Liver (tissue), 8 donors: ENCODE measurements at regions not wholly inside any gene's neighbourhood (a gene's known extent, or its start where the extent isn't known, plus 50 kb on each side); places are given as distances from the start of the nearest gene placed in this dataset.

Experiments
- DNase-seq: peaks from one replicate; pipeline ENCODE4 v3.0.0-alpha.2; 2017; ENCODE audit warnings: low spot score
- H3K27ac ChIP-seq, 2 donors: one replicate each; pipeline ENCODE4 v1.7.0; 2013; ENCODE audit warnings: inconsistent platforms in 2 of 2, low read length in 2 of 2, control low read depth in 1 of 2, low read depth in 1 of 2, mild to moderate bottlenecking in 1 of 2
- H3K27me3 ChIP-seq, 4 donors: one replicate each; pipeline versions ENCODE4 v1.6.1 to v1.7.0; 2013; ENCODE audit warnings: low read length in 3 of 4, inconsistent platforms in 1 of 4, mild to moderate bottlenecking in 1 of 4, moderate library complexity in 1 of 4; ENCODE audit not compliant: control insufficient read depth in 4 of 4, insufficient read depth in 4 of 4
- H3K36me3 ChIP-seq, 4 donors: one replicate each; pipeline versions ENCODE4 v1.6.1 to v1.7.0; 2013; ENCODE audit warnings: low read length in 3 of 4, mild to moderate bottlenecking in 3 of 4, low read depth in 1 of 4, moderate library complexity in 1 of 4; ENCODE audit not compliant: control insufficient read depth in 4 of 4, insufficient read depth in 3 of 4
- H3K4me1 ChIP-seq, 4 donors: one replicate each; pipeline versions ENCODE4 v1.6.1 to v1.7.0; 2013; ENCODE audit warnings: low read length in 3 of 4, mild to moderate bottlenecking in 3 of 4, moderate library complexity in 1 of 4; ENCODE audit not compliant: control insufficient read depth in 4 of 4, insufficient read depth in 4 of 4
- H3K4me3 ChIP-seq, 3 donors: one replicate each; pipeline versions ENCODE4 v1.6.1 to v1.7.0; 2013; ENCODE audit warnings: low read length in 3 of 3, control low read depth in 1 of 3, low read depth in 1 of 3, mild to moderate bottlenecking in 1 of 3
- H3K9ac ChIP-seq, 2 donors: one replicate each; pipeline ENCODE4 v1.7.0; 2013; ENCODE audit warnings: low read length in 2 of 2, mild to moderate bottlenecking in 2 of 2, moderate library complexity in 2 of 2, control low read depth in 1 of 2, low read depth in 1 of 2
- H3K9me3 ChIP-seq, 4 donors: one replicate each; pipeline versions ENCODE4 v1.6.1 to v1.7.0; 2013; ENCODE audit warnings: low read length in 3 of 4; ENCODE audit not compliant: control insufficient read depth in 4 of 4
- CTCF ChIP-seq: fragments of 150-350 bp; IDR thresholded peaks from 2 replicates; pipeline ENCODE4 v1.5.1; 2017; ENCODE audit warnings: improper control_type of control experiment, low read depth, low read length; ENCODE audit not compliant: missing input control
- FOXA1 ChIP-seq: IDR thresholded peaks from 2 replicates; pipeline ENCODE4 v1.6.1; 2016; ENCODE audit warnings: antibody characterized with exemption
- GABPA ChIP-seq, 2 donors: IDR thresholded peaks in 1 of 2; conservative IDR thresholded peaks in 1 of 2; 2 replicates each; pipeline ENCODE4 v1.6.1; 2016; ENCODE audit warnings: antibody characterized with exemption in 2 of 2, mild to moderate bottlenecking in 1 of 2, moderate library complexity in 1 of 2
- HNF4A ChIP-seq, 2 donors: conservative IDR thresholded peaks; 2 replicates each; pipeline ENCODE4 v1.6.1; 2016; ENCODE audit warnings: antibody characterized with exemption in 2 of 2, mild to moderate bottlenecking in 2 of 2
- JUND ChIP-seq, 2 donors: IDR thresholded peaks; 2 replicates each; pipeline ENCODE4 v1.6.1; 2016; ENCODE audit warnings: antibody characterized with exemption in 2 of 2
- MAX ChIP-seq: IDR thresholded peaks from 2 replicates; pipeline ENCODE4 v1.6.1; 2016; ENCODE audit warnings: antibody characterized with exemption
- NR2F2 ChIP-seq: IDR thresholded peaks from 2 replicates; pipeline ENCODE4 v1.6.1; 2016; ENCODE audit warnings: antibody characterized with exemption
- RAD21 ChIP-seq, 2 donors: IDR thresholded peaks; 2 replicates each; pipeline ENCODE4 v1.6.1; 2016; ENCODE audit warnings: antibody characterized with exemption in 2 of 2, mild to moderate bottlenecking in 2 of 2
- REST ChIP-seq: IDR thresholded peaks from 2 replicates; pipeline ENCODE4 v1.6.1; 2016; ENCODE audit warnings: antibody characterized with exemption, mild to moderate bottlenecking
- RXRA ChIP-seq, 2 donors: IDR thresholded peaks; 2 replicates each; pipeline ENCODE4 v1.6.1; 2017 to 2018; ENCODE audit warnings: antibody characterized with exemption in 2 of 2, mild to moderate bottlenecking in 1 of 2
- SP1 ChIP-seq: IDR thresholded peaks from 2 replicates; pipeline ENCODE4 v1.6.1; 2018; ENCODE audit warnings: antibody characterized with exemption, mild to moderate bottlenecking
- TAF1 ChIP-seq: conservative IDR thresholded peaks from 2 replicates; pipeline ENCODE4 v1.6.1; 2016; ENCODE audit warnings: antibody characterized with exemption, mild to moderate bottlenecking
- YY1 ChIP-seq: IDR thresholded peaks from 2 replicates; pipeline ENCODE4 v1.6.1; 2016; ENCODE audit warnings: antibody characterized with exemption, mild to moderate bottlenecking
- ZBTB33 ChIP-seq: IDR thresholded peaks from 2 replicates; pipeline ENCODE4 v1.6.1; 2016; ENCODE audit warnings: antibody characterized with exemption
- WGBS: extraction: QIAGEN DNeasy Blood & Tissue Kit; methylation state at CpG from one replicate; pipeline ENCODE4 v1.1.7; 2013; 5-methylcytosine and 5-hydroxymethylcytosine counted together
- donor health status: healthy.
- donor health status: healthy.
- donor health status: healthy.
- donor health status: healthy.
- donor health status: healthy.

GRCh38 chr4:63020661-63021060 lies 1388.6 kb downstream of the TECRL start (continued):
- TF ChIP-seq CTCF (no peak), HNF4A (conservative IDR thresholded peaks at IDR 0.05) (no peak), ZBTB33 (no peak), FOXA1 (no peak)

GRCh38 chr4:63017300-63017699 lies 1392.0 kb downstream of the TECRL start:
- no peak for TF ChIP-seq SP1
- TF ChIP-seq GABPA (IDR thresholded peaks at IDR 0.05 in 1 of 2, conservative IDR thresholded peaks at IDR 0.05 in 1 of 2): no peak
- no peak for TF ChIP-seq JUND (IDR thresholded peaks at IDR 0.05)
- TF ChIP-seq MAX: no peak
- TF ChIP-seq REST: no peak
- no peak for TF ChIP-seq RAD21 (IDR thresholded peaks at IDR 0.05)
- no peak for TF ChIP-seq NR2F2
- no peak for TF ChIP-seq RXRA (IDR thresholded peaks at IDR 0.05)
- TF ChIP-seq YY1: no peak
- Histone ChIP-seq H3K27ac (no peak overlapping the region), H3K36me3 (no peaks in the 10 kb centered on the region), H3K27me3 (no peaks in the 10 kb centered on the region), H3K9ac (no peak overlapping the region), H3K4me3 (no peak overlapping the region), H3K9me3 (no peaks in the 10 kb centered on the region), H3K4me1 (no peaks in the 10 kb centered on the region)
- no peak for DNase-seq
- WGBS: 78% methylated on average over 2 of the region's 2 CpGs

- Histone ChIP-seq H3K27me3 (no peaks in the 10 kb centered on the region), H3K9ac (no peak overlapping the region), H3K4me1 (no peaks in the 10 kb centered on the region), H3K36me3 (no peaks in the 10 kb centered on the region), H3K27ac (no peak overlapping the region), H3K4me3 (no peak overlapping the region), H3K9me3 (no peaks in the 10 kb centered on the region)
- TF ChIP-seq RXRA (IDR thresholded peaks at IDR 0.05): no peak
- TF ChIP-seq GABPA (IDR thresholded peaks at IDR 0.05 in 1 of 2, conservative IDR thresholded peaks at IDR 0.05 in 1 of 2): no peak
- no peak for TF ChIP-seq TAF1
- no peak for TF ChIP-seq REST
- TF ChIP-seq ZBTB33: no peak
- no peak for TF ChIP-seq JUND (IDR thresholded peaks at IDR 0.05)
- no peak for TF ChIP-seq YY1
- no peak for DNase-seq
- WGBS: 58% methylated on average over 1 of the region's 1 CpG
Measured at GRCh38 chr4:62970846-62971245, 1438.4 kb downstream of the TECRL start.
